CD14-positive monocyte (primary cell): ENCODE measurements at regions not wholly inside any gene's neighbourhood (a gene's known extent, or its start where the extent isn't known, plus 50 kb on each side); places are given as distances from the start of the nearest gene placed in this dataset.

Source experiments
- DNase-seq, 3 donors: peaks; one replicate each; pipeline ENCODE4 v3.0.0-alpha.2; 2011 to 2022
- H2AFZ ChIP-seq: 2 replicates; pipeline ENCODE4 v1.6.0; 2012; ENCODE audit warnings: mild to moderate bottlenecking, low read depth, low read length, inconsistent platforms; ENCODE audit not compliant: insufficient read depth, poor library complexity, severe bottlenecking
- H3K27ac ChIP-seq, 2 donors: 1 replicate in 1 of 2; 2 replicates in 1 of 2; pipeline ENCODE4 v1.5.1; 2012 to 2013; ENCODE audit warnings: low read length in 2 of 2, control low read depth in 1 of 2, inconsistent platforms in 1 of 2, low read depth in 1 of 2, mild to moderate bottlenecking in 1 of 2
- H3K27me3 ChIP-seq, 2 donors: one replicate each; pipeline versions ENCODE4 v1.6.0 to v1.6.1; 2011 to 2013; ENCODE audit warnings: low read length in 2 of 2; ENCODE audit not compliant: control insufficient read depth in 2 of 2, insufficient read depth in 2 of 2
- H3K36me3 ChIP-seq, 2 donors: replicated peaks in 1 of 2; 1 replicate in 1 of 2; 2 replicates in 1 of 2; pipeline versions ENCODE4 v1.5.1 to v1.6.1; 2012 to 2013; ENCODE audit warnings: low read length in 2 of 2, control low read depth in 1 of 2, inconsistent platforms in 1 of 2, mild to moderate bottlenecking in 1 of 2; ENCODE audit not compliant: insufficient read depth in 2 of 2, control insufficient read depth in 1 of 2
- H3K4me1 ChIP-seq, 2 donors: 1 replicate in 1 of 2; 2 replicates in 1 of 2; pipeline versions ENCODE4 v1.5.1 to v1.6.1; 2012 to 2013; ENCODE audit warnings: low read length in 2 of 2, control low read depth in 1 of 2, inconsistent platforms in 1 of 2, mild to moderate bottlenecking in 1 of 2, moderate library complexity in 1 of 2; ENCODE audit not compliant: insufficient read depth in 2 of 2, control insufficient read depth in 1 of 2
- H3K4me2 ChIP-seq: replicated peaks from 2 replicates; pipeline ENCODE3; 2012; ENCODE audit warnings: low read length, moderate library complexity, mild to moderate bottlenecking; ENCODE audit not compliant: poor library complexity, severe bottlenecking; ENCODE audit errors: extremely low read depth
- H3K4me3 ChIP-seq, 3 experiments: fragments of 200-600 bp in 1 of 3; sonication (generic) in 1 of 3; replicated peaks in 1 of 3; 1 replicate in 2 of 3; 2 replicates in 1 of 3; pipeline ENCODE4 v1.5.1; 2011 to 2013; ENCODE audit warnings: low read length in 3 of 3, mild to moderate bottlenecking in 3 of 3, control low read depth in 2 of 3, low read depth in 2 of 3, inconsistent platforms in 1 of 3, moderate library complexity in 1 of 3
- H3K79me2 ChIP-seq: 2 replicates; pipeline ENCODE4 v1.6.0; 2012; ENCODE audit warnings: mild to moderate bottlenecking, control low read depth, inconsistent platforms, low read length, moderate library complexity; ENCODE audit not compliant: insufficient read depth
- H3K9ac ChIP-seq: 2 replicates; pipeline ENCODE4 v1.6.0; 2017; ENCODE audit warnings: low read length, mild to moderate bottlenecking; ENCODE audit not compliant: insufficient read depth, poor library complexity, severe bottlenecking
- H3K9me3 ChIP-seq, 2 donors: replicated peaks in 1 of 2; 1 replicate in 1 of 2; 2 replicates in 1 of 2; pipeline versions ENCODE4 v1.5.1 to v1.6.1; 2012 to 2013; ENCODE audit warnings: low read length in 2 of 2, control low read depth in 1 of 2; ENCODE audit not compliant: control insufficient read depth in 1 of 2, insufficient read depth in 1 of 2
- H4K20me1 ChIP-seq: 2 replicates; pipeline ENCODE4 v1.6.0; 2012; ENCODE audit warnings: mild to moderate bottlenecking, low read length, control low read depth, moderate library complexity; ENCODE audit not compliant: insufficient read depth
- H3K27ac Mint-ChIP-seq, 7 donors: one replicate each; pipeline ENCODE4 v1.8.0; 2020; ENCODE audit warnings: mild to moderate bottlenecking in 7 of 7, mixed read lengths in 7 of 7, moderate library complexity in 6 of 7, inconsistent platforms in 2 of 7
- H3K27me3 Mint-ChIP-seq, 3 donors: one replicate each; pipeline ENCODE4 v1.8.0; 2021 to 2022; ENCODE audit warnings: low read depth in 3 of 3, mild to moderate bottlenecking in 3 of 3, mixed read lengths in 3 of 3, moderate library complexity in 3 of 3, inconsistent platforms in 1 of 3
- H3K36me3 Mint-ChIP-seq, 2 donors: one replicate each; pipeline ENCODE4 v1.8.0; 2020; ENCODE audit warnings: mixed read lengths in 2 of 2, inconsistent platforms in 1 of 2, mild to moderate bottlenecking in 1 of 2
- H3K4me1 Mint-ChIP-seq: one replicate; pipeline ENCODE4 v1.8.0; 2020; ENCODE audit warnings: mild to moderate bottlenecking, mixed read lengths
- H3K4me3 Mint-ChIP-seq, 2 donors: one replicate each; pipeline ENCODE4 v1.8.0; 2020; ENCODE audit warnings: mild to moderate bottlenecking in 2 of 2, mixed read lengths in 2 of 2, moderate library complexity in 1 of 2
- H3K9me3 Mint-ChIP-seq, 7 donors: one replicate each; pipeline ENCODE4 v1.8.0; 2020 to 2022; ENCODE audit warnings: mixed read lengths in 7 of 7, mild to moderate bottlenecking in 6 of 7, moderate library complexity in 6 of 7, inconsistent platforms in 2 of 7
- WGBS: methylation state at CpG from one replicate; pipeline ENCODE4 v1.1.5; 2013; ENCODE audit warnings: missing lambda C conversion rate; ENCODE audit not compliant: insufficient coverage; 5-methylcytosine and 5-hydroxymethylcytosine counted together
- intact Hi-C, 2 donors: fragments of 100-400 bp; cut with micrococcal nuclease; formaldehyde crosslinking; loops; one replicate each; pipeline versions ENCODE4 v1.15.0 to v1.15.1; 2023
- TF ChIP-seq, protein P1 (sequence below): fragments of 200-600 bp; IDR thresholded peaks from one replicate; pipeline ENCODE4 v1.8.0; 2022; ENCODE audit warnings: antibody characterized with exemption, mild to moderate bottlenecking

DNA sequence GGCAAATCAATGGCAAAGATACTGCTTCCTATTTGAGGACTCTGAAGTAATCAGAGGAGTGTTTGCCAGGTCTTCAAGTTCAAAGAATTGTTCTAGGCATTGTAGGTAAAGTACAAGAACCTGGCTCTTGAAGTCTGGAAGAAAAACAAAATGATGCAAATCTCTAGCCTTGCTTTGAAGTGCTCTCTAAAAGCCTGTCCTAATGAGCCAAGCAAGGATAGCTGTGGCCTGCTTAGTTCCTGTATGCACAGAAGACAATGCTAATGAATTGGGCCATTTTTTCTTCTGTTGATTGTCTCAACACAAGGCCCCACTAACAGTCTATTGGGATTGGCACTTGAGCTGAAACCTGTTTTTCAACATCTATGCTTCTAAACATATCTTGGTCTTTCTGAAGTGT is 165.0 kb upstream of the POU3F2 start:
- Histone ChIP-seq H3K4me2 (no peak overlapping the region), H3K79me2 (no peaks in the 10 kb centered on the region), H2AFZ (no peak overlapping the region), H3K4me3 (no peak overlapping the region), H3K9ac (no peak overlapping the region), H3K9me3 (no peaks in the 10 kb centered on the region), H3K27ac (no peak overlapping the region), H3K27me3 (no peaks in the 10 kb centered on the region), H3K36me3 (no peaks in the 10 kb centered on the region), H4K20me1 (no peaks in the 10 kb centered on the region), H3K4me1 (no peaks in the 10 kb centered on the region)
- Mint-ChIP-seq H3K27ac (no peak overlapping the region), H3K9me3 (no peaks in the 10 kb centered on the region), H3K4me1 (no peaks in the 10 kb centered on the region), H3K27me3 (no peaks in the 10 kb centered on the region), H3K4me3 (no peak overlapping the region), H3K36me3 (no peaks in the 10 kb centered on the region)
- DNase-seq = no peak
- TF ChIP-seq, protein P1, sequence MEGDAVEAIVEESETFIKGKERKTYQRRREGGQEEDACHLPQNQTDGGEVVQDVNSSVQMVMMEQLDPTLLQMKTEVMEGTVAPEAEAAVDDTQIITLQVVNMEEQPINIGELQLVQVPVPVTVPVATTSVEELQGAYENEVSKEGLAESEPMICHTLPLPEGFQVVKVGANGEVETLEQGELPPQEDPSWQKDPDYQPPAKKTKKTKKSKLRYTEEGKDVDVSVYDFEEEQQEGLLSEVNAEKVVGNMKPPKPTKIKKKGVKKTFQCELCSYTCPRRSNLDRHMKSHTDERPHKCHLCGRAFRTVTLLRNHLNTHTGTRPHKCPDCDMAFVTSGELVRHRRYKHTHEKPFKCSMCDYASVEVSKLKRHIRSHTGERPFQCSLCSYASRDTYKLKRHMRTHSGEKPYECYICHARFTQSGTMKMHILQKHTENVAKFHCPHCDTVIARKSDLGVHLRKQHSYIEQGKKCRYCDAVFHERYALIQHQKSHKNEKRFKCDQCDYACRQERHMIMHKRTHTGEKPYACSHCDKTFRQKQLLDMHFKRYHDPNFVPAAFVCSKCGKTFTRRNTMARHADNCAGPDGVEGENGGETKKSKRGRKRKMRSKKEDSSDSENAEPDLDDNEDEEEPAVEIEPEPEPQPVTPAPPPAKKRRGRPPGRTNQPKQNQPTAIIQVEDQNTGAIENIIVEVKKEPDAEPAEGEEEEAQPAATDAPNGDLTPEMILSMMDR = no peak
- intact Hi-C loops = no loop called here

DNA sequence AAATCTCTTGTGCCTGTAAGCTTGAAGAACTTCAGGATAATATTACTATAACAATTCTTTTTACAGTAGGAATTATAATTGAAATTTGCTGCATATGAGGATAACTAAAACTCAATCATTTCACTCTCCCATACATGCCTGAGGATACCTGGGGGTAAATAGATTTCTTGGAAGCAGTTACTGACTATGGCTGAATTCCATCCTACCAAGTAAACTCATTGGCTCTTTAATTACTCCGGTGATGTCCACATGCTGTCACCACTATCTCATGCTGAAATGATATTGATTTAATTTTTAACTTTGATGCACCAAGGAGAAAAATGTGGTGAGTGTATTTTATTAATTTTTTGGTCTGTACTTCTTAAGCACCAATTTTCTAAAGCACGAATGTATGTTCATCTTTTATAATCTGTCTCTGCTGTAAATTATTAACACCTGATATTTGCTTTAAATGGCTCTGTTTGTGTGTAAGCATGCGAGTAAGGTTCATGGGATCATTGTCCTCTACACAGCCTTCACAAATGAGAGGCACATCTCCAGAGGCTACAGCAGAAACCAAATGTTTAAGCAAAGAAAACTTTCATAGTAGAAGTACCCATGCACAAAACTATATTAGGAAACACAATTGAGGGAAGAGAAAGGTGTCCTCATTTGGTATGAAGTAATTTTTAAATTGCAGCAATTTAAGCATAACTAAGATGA is 164.2 kb upstream of the POU3F2 start:
- intact Hi-C loops = no loop called here

More for the DNA sequence above, 164.2 kb upstream of the POU3F2 start:
- no peaks in the 10 kb centered on the region for H3K9me3 Mint-ChIP-seq
- no peak for DNase-seq
- TF ChIP-seq, protein P1 = no peak
- H3K4me2 ChIP-seq = no peak overlapping the region
- no peaks in the 10 kb centered on the region for H3K27me3 ChIP-seq
- WGBS = no CpG with 5 or more reads among the region's 3 CpGs
- no peak overlapping the region for H3K9ac ChIP-seq
- H3K79me2 ChIP-seq = no peaks in the 10 kb centered on the region
- no peak overlapping the region for H3K4me3 ChIP-seq
- no peaks in the 10 kb centered on the region for H4K20me1 ChIP-seq
- no peaks in the 10 kb centered on the region for H3K27me3 Mint-ChIP-seq
- no peaks in the 10 kb centered on the region for H3K36me3 Mint-ChIP-seq
- no peak overlapping the region for H3K27ac Mint-ChIP-seq
- no peak overlapping the region for H3K27ac ChIP-seq
- H3K4me1 Mint-ChIP-seq = no peaks in the 10 kb centered on the region
- H3K36me3 ChIP-seq = no peaks in the 10 kb centered on the region
- no peaks in the 10 kb centered on the region for H3K4me1 ChIP-seq
- no peak overlapping the region for H2AFZ ChIP-seq
- H3K4me3 Mint-ChIP-seq = no peak overlapping the region
- no peaks in the 10 kb centered on the region for H3K9me3 ChIP-seq
